DMS153 (cell line): ENCODE measurements at regions not wholly inside any gene's neighbourhood (a gene's known extent, or its start where the extent isn't known, plus 50 kb on each side); places are given as distances from the start of the nearest gene placed in this dataset.

Source experiments
- DNase-seq: peaks from one replicate; lab custom pipeline; 2025; lab: John Stamatoyannopoulos, UW

DNA sequence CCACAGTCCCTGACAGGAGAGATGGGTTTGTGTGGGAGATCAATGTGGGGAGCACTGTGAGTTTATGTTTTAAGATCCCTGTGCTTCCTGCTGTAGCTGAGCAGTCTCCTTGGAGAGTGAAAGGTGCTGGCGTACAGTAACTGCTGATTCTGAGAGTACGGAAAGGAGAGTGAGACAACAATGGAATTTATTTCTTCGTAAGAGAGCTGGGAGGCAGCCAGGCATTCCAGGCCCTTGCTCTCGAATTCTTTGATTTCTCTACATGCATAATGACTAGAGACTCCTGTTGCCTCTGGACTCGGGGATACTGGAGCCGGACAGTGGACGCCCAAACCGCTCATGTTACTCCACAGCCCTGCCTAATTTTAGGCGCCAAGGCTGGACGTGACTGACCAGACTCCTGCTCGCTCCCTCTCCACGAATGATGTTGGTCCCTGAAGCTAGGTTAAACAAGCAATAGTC lies 131.0 kb upstream of the PHACTR1 start:
- no peak for DNase-seq

GRCh38 chr6:12586721-12587480 lies 129.7 kb upstream of the PHACTR1 start:
- no peak for DNase-seq

- DNase-seq, result no peak
These were observed 125.7 kb upstream of the PHACTR1 start for GRCh38 chr6:12590901-12591300.

- DNase-seq, result no peak
These were observed 123.9 kb upstream of the PHACTR1 start for GRCh38 chr6:12592634-12593033.

DNA sequence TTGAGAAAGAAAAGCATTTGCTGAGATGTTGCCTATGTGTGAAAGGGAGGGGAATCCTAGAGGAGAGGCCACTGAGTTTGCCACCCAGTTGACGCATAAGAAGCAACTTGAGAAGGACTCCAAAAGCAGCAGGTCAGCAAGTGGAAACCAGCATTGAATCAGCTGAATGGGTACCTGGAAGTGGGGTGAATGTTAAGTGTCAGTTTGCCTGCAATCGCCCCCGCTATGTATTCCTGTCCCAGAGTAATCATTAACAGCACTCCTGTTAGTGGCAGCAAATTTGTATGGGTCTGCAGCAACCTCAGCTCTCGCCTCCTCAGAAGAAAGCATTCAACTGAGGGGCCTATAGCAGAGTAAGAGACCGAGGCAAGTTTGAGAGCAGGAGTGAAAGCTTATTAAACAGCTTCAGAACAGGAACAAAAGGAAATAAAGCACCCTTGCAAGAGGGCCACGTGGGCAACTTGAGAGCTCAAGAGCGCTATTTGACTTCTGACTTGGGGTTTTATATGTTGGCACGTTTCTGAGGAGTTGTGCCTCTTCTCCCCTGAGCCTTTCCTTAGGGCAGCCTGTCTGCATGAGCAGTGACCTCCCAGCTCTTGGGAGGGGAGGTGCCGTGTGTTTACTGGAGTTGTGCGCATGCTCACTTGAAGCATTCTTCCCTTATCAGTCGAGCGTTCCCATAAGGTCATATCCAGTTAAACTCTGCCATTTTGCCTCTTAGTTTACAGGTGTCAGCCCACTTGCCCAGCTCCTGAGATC lies 122.6 kb upstream of the PHACTR1 start:
- peak; percentile 18 for DNase-seq

DNA sequence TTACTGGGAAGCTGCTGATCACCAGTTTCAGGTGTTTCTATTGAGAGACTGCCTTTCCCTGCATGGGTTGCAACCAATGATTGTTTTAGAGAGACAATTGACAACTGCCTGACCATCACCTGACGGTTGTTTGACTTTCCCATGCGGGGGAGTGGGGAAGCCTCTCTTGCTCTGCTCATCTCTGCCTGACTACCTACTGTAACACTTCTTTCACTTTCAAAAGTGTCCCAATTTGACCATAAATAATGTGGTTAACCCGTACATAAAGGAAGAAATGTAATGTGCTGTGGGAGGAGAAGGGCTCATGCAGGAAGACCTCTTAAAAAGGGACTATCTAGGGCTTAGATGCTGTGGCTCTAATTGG lies 122.1 kb upstream of the PHACTR1 start:
- DNase-seq, result no peak

DNA sequence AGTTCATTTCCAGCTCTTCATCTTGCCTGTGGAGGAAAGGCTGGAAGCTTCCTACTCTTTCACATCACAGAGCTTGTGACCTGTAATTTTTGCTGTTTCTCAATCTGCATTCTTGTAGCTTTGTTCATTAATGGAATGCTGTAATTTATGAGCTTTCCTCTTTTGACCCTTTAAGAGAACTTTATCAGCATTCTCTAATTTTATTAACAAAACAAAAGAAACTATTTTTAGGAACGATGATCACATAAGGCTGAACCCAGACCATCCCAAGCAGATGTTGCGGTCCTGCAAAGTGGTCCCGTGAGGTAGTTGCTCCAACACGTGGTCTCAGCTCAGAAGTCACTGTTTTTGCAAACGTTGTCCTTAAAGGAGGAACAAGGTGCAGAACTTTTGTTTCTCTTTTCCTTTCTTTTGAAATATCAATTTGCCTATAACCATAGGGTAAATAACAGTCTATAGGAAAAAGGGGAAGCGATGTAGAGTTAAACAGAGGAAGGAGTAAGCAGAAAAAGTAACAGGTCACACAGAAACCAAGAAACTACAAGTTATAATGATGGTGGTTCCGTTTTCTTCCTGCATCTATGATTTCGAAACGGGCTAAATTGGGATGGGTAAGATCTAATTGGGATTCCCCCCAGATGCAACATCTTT lies 121.3 kb upstream of the PHACTR1 start:
- DNase-seq, result no peak

DNA sequence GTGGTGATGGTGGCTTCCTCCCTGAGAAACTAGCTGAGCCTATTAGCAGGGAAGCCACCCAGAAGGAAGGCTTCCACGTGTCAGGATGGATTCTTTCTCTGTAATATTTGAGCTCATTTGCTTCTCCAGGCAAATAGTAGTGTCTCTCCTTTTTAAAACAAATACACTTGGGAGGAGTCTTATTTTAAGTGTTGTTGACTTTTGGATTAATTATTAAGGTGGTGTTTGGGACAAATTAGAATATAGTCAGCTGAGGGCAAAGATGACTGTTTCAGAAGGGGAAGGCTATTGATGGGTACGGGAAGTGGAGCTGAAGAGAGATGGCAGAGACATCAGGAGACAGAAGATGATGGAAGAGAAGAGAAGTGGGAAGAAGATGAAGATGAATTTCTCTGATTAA lies 119.8 kb upstream of the PHACTR1 start:
- no peak for DNase-seq

GRCh38 chr6:12598919-12599318 lies 117.6 kb upstream of the PHACTR1 start:
- no peak for DNase-seq

GRCh38 chr6:12601881-12602280 lies 114.7 kb upstream of the PHACTR1 start:
- DNase-seq, result no peak

GRCh38 chr6:12602342-12602741 lies 114.2 kb upstream of the PHACTR1 start:
- no peak for DNase-seq

DNA sequence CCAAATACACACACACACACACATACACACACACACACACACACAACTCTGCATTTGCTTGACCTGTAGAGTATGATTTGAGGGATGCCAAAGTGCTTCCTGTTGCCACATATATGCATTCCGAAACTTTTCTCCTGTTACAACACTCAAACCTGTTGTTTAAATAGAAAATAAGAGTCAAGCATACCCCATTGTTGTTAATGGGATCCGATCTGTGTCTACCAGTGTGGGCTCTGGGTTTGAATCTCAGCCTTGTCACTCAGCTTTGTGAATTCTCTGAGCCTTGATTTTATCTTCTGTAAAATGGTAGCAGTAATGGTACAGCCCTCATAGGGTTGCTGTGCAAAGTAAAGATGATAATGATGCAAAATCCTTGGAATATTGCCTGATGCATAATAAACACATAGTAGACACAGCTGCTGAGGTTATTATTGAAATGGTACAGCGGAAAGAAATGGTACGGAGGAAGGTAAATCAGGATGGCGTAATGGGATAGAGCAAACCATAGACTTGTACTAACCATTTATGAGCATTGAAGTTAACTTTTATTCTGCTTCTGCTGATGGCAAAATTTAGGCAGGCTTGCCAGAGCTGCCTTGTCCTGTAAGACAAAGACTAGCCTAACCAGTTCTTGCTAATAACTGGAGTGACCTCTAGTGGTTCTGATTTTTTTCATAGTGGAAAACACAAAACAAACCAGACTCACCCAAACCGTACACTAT lies 113.5 kb upstream of the PHACTR1 start:
- DNase-seq, result no peak

GRCh38 chr6:12603673-12604049 lies 112.9 kb upstream of the PHACTR1 start:
- DNase-seq, result no peak

- DNase-seq, result no peak
These were observed 110.7 kb upstream of the PHACTR1 start for GRCh38 chr6:12605888-12606345.

DNA sequence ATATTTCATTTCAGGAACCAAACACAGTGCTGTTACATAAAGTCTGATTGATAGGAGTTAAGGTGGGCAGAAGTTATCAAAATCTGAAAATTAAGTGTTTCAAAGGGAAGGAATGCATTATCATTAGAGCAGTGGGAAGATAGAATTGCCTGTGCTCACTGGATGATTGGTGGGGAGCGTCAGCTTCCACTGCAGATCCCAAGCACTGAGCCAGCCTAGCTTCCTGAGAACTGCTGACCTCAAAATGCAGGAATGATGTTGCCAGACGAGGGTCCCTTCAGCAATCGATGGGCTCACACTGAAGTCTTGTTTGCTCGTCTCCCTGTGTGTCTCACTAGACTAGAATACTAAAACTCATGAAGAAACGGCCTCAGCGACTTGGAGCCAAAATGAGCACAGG lies 110.0 kb upstream of the PHACTR1 start:
- DNase-seq, result no peak

DNA sequence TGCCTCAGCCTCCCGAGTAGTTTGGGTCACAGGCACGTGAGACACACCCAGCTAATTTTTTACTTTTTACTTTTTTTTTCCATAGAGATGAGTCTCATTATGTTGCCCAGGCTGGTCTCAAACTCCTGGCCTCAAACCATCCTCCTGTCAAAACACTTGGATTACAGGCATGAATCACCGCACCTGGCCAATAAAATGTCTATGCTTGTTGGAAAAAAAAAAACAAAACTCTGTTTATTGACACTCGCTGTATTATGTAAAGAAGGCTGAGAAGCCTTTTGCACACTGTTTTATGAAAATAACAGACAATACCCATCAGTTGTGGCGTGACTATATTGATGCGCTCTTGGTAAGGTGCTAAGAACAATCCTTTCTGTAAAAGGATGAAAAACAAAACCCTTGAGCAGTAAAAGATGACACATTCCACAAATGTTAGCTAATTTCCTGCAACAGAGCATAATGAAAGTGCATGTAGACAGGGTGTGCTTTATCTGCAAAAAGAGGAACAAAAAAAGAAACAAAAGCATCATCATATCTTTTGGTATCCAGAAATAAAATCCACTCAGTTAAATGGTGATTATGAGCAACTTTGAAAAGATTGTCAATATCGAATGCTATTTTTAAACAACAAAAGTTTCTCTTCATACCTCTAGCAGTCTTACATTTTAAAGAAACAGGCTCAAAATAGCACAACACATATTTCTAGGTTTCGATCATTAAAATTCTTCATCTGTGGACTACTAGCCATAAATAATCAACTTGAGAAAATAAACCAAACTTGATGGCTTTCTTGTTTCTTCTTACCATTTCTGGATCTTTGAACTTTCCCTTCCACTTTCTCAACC lies 108.3 kb upstream of the PHACTR1 start:
- DNase-seq, result no peak

- no peak for DNase-seq
These were observed 107.7 kb upstream of the PHACTR1 start for GRCh38 chr6:12608874-12609273.

DNA sequence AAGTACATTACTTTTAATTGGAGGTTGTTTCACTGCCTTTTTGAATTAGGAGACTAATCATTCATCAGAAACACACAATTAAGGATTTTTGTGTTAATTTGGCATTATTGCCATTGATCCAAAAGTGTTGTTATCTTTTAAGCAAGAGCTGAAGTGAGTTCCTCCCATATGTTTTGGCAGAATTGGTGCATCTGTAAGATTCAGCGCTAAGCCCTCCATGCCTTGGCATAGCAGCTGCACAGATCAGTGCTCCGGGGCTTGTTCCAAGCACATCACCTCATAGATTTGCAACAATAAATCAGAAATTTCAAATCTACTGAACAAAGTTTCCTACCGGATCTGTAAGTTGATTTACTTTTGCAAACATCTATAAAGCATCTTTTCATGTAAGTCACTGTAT lies 106.8 kb upstream of the PHACTR1 start:
- no peak for DNase-seq

DNA sequence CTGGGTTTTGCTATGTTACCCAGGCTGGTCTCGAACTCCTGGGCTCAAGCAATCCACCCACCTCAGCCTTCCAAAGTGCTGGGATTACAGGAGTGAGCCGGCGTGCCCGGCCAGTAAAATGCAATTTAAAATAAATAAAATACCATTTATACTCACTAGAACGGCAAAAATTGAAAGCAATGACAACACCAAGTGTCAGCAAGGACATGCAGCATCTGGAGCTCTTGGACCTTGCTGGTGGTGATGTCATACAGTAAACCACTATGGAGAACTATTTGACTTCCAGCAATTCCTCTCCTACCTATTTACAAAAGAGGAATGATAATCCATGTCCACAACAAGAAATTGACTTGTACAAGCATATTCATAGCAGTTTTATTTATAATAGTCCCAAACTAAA lies 105.7 kb upstream of the PHACTR1 start:
- no peak for DNase-seq

DNA sequence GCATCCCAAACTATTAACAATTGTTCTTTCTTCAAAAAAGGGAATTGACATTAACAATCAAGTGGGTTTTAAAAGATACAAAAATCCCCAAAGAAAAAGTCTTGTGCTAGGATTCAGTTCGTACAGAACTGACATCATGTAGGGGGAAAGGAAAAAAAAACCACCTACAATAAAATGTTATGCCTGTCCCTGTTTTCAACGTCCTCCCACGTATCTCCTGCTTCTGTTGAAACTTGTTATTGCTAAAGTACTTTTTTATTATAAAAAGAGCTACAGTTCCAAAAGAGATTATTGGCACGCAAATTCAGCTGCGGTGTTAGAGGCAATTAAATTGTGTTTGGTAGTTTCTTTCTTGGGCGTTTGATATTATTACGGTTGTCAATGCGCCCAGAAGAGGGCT lies 102.8 kb upstream of the PHACTR1 start:
- DNase-seq, result no peak

- no peak for DNase-seq
These were observed 102.1 kb upstream of the PHACTR1 start for GRCh38 chr6:12614456-12614855.
